ENCODE measurements at regions not wholly inside any gene's neighbourhood (a gene's known extent, or its start where the extent isn't known, plus 50 kb on each side); places are given as distances from the start of the nearest gene placed in this dataset.

DNA sequence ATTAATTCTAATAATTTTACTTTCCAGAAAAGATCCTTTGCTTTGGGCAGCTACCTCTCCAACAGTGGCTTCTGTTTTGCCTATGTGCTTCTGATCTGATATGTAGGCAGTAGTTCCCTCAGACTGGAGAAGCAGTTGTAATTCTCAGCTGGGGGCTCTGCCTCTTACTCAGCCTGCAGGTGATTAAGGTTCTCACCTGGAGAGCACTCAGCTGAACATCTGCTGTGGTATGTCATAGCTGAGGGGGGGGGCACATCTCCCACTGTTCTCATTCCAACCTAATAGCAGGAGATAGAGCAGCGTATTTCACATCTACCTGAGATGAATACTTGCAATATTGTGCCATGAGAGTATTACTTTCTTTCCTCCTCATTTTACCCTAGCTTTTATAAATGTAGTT, 511.9 kb upstream of the CDH8 start:
- no peaks in the 10 kb centered on the region for H3K9me3 ChIP-seq
- no peak overlapping the region for H3K27ac ChIP-seq
- no peaks in the 10 kb centered on the region for H3K4me1 ChIP-seq
- H3K27me3 ChIP-seq = no peaks in the 10 kb centered on the region
- no peak for DNase-seq (ENCODE audit: extremely low spot score in 2 of 2)
- H3K4me3 ChIP-seq = no peak overlapping the region
- no peak for TF ChIP-seq POLR2A (IDR thresholded peaks at IDR 0.05)
- TF ChIP-seq, protein P1, sequence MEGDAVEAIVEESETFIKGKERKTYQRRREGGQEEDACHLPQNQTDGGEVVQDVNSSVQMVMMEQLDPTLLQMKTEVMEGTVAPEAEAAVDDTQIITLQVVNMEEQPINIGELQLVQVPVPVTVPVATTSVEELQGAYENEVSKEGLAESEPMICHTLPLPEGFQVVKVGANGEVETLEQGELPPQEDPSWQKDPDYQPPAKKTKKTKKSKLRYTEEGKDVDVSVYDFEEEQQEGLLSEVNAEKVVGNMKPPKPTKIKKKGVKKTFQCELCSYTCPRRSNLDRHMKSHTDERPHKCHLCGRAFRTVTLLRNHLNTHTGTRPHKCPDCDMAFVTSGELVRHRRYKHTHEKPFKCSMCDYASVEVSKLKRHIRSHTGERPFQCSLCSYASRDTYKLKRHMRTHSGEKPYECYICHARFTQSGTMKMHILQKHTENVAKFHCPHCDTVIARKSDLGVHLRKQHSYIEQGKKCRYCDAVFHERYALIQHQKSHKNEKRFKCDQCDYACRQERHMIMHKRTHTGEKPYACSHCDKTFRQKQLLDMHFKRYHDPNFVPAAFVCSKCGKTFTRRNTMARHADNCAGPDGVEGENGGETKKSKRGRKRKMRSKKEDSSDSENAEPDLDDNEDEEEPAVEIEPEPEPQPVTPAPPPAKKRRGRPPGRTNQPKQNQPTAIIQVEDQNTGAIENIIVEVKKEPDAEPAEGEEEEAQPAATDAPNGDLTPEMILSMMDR (IDR thresholded peaks at IDR 0.05) = no peak
- TF ChIP-seq POLR2AphosphoS5 (IDR thresholded peaks at IDR 0.05; ENCODE audit: insufficient read depth in 1 of 2, low read depth in 1 of 2) = no peak
- no peaks in the 10 kb centered on the region for H3K36me3 ChIP-seq
- intact Hi-C loops (cut with DNase I) = no loop called here

DNA sequence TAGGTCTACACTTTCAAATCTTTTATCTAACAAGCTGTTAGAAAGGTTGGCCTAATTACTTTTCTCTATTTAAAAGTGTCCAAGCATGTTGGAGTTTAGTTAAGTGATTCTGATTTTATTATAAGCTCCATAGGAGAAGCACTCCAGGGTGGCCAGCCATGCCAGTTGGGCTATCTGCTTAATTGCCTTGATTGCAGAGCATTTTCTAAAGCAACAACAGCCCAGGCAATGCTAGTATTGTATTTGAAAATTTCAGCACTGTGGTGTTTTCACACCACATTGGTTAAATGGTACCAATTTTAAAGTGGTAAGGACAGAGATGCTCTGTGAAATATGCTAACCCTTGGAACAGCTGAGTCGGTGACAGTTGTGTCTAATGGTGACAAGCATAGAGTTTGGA, 510.5 kb upstream of the CDH8 start:
- H3K36me3 ChIP-seq = no peaks in the 10 kb centered on the region
- H3K4me1 ChIP-seq = no peaks in the 10 kb centered on the region
- H3K27ac ChIP-seq = no peak overlapping the region
- intact Hi-C loops (cut with DNase I) = no loop called here
- no peaks in the 10 kb centered on the region for H3K9me3 ChIP-seq
- no peaks in the 10 kb centered on the region for H3K27me3 ChIP-seq
- no peak overlapping the region for H3K4me3 ChIP-seq
- DNase-seq (ENCODE audit: extremely low spot score in 2 of 2) = no peak
- TF ChIP-seq POLR2A (IDR thresholded peaks at IDR 0.05) (no peak), POLR2AphosphoS5 (IDR thresholded peaks at IDR 0.05; ENCODE audit: insufficient read depth in 1 of 2, low read depth in 1 of 2) (no peak)
- TF ChIP-seq, protein P1 (IDR thresholded peaks at IDR 0.05) = no peak

GRCh38 chr16:62545039-62545438, 508.8 kb upstream of the CDH8 start:
- H3K36me3 ChIP-seq = no peaks in the 10 kb centered on the region
- TF ChIP-seq POLR2A (IDR thresholded peaks at IDR 0.05) = no peak
- DNase-seq (ENCODE audit: extremely low spot score in 2 of 2) = no peak
- intact Hi-C loops (cut with DNase I) = no loop called here
- H3K27me3 ChIP-seq = no peaks in the 10 kb centered on the region
- no peak overlapping the region for H3K27ac ChIP-seq
- H3K4me3 ChIP-seq = no peak overlapping the region
- no peaks in the 10 kb centered on the region for H3K4me1 ChIP-seq
- no peaks in the 10 kb centered on the region for H3K9me3 ChIP-seq

- DNase-seq (ENCODE audit: extremely low spot score in 2 of 2) = no peak
- intact Hi-C loops (cut with DNase I) = no loop called here
- no peaks in the 10 kb centered on the region for H3K9me3 ChIP-seq
- H3K4me3 ChIP-seq = no peak overlapping the region
- TF ChIP-seq POLR2AphosphoS5 (IDR thresholded peaks at IDR 0.05; ENCODE audit: insufficient read depth in 1 of 2, low read depth in 1 of 2) (no peak), POLR2A (IDR thresholded peaks at IDR 0.05) (no peak)
- TF ChIP-seq, protein P1 (IDR thresholded peaks at IDR 0.05) = no peak
- H3K27me3 ChIP-seq = no peaks in the 10 kb centered on the region
- H3K27ac ChIP-seq = no peak overlapping the region
- H3K36me3 ChIP-seq = no peaks in the 10 kb centered on the region
- no peaks in the 10 kb centered on the region for H3K4me1 ChIP-seq
Observed at GRCh38 chr16:62543516-62543915, 507.3 kb upstream of the CDH8 start.

- TF ChIP-seq, protein P1 (IDR thresholded peaks at IDR 0.05) = no peak
- TF ChIP-seq POLR2A (IDR thresholded peaks at IDR 0.05) (no peak), POLR2AphosphoS5 (IDR thresholded peaks at IDR 0.05; ENCODE audit: insufficient read depth in 1 of 2, low read depth in 1 of 2) (no peak)
- intact Hi-C loops (cut with DNase I) = no loop called here
- Histone ChIP-seq H3K27ac (no peak overlapping the region), H3K4me1 (no peaks in the 10 kb centered on the region), H3K27me3 (no peaks in the 10 kb centered on the region), H3K4me3 (no peak overlapping the region), H3K9me3 (no peaks in the 10 kb centered on the region), H3K36me3 (no peaks in the 10 kb centered on the region)
- DNase-seq (ENCODE audit: extremely low spot score in 2 of 2) = no peak
Observed at GRCh38 chr16:62539657-62540056, 503.4 kb upstream of the CDH8 start.

GRCh38 chr16:62530426-62530825, 494.2 kb upstream of the CDH8 start:
- Histone ChIP-seq H3K9me3 (no peaks in the 10 kb centered on the region), H3K4me3 (no peak overlapping the region), H3K4me1 (no peaks in the 10 kb centered on the region), H3K27ac (no peak overlapping the region), H3K27me3 (no peaks in the 10 kb centered on the region), H3K36me3 (no peaks in the 10 kb centered on the region)
- no peak for TF ChIP-seq POLR2AphosphoS5 (IDR thresholded peaks at IDR 0.05; ENCODE audit: insufficient read depth in 1 of 2, low read depth in 1 of 2)
- TF ChIP-seq POLR2A (IDR thresholded peaks at IDR 0.05) = no peak
- TF ChIP-seq, protein P1 (IDR thresholded peaks at IDR 0.05) = no peak
- DNase-seq (ENCODE audit: extremely low spot score in 2 of 2) = no peak
- intact Hi-C loops (cut with DNase I) = no loop called here

Measured in vagina (tissue), 2 donors.